ENCODE measurements at regions not wholly inside any gene's neighbourhood (a gene's known extent, or its start where the extent isn't known, plus 50 kb on each side); places are given as distances from the start of the nearest gene placed in this dataset.

GRCh38 chr10:29150010-29150409 is 138.9 kb upstream of the LYZL1 start:
- Histone ChIP-seq H3K27me3 (ENCODE audit: control insufficient read depth in 4 of 4, insufficient read depth in 4 of 4, low read length in 3 of 4) (no peaks in the 10 kb centered on the region), H3K9ac (ENCODE audit: low read depth in 1 of 2, low read length in 2 of 2) (no peak overlapping the region), H3K9me3 (ENCODE audit: control insufficient read depth in 4 of 4, low read length in 3 of 4) (no peaks in the 10 kb centered on the region), H3K4me3 (ENCODE audit: low read depth in 1 of 3, low read length in 3 of 3) (no peak overlapping the region), H3K4me1 (ENCODE audit: control insufficient read depth in 4 of 4, insufficient read depth in 4 of 4, low read length in 3 of 4) (peaks cover 0 to 10% (median 6%) of the 10 kb centered on the region in 4 donors), H3K27ac (ENCODE audit: low read depth in 1 of 2, low read length in 2 of 2) (no peak overlapping the region), H3K36me3 (ENCODE audit: control insufficient read depth in 4 of 4, insufficient read depth in 3 of 4, low read depth in 1 of 4, low read length in 3 of 4) (no peaks in the 10 kb centered on the region)
- TF ChIP-seq FOXA1 (IDR thresholded peaks at IDR 0.05) (no peak), NR2F2 (IDR thresholded peaks at IDR 0.05) (peak; percentile 68), YY1 (IDR thresholded peaks at IDR 0.05) (no peak), REST (IDR thresholded peaks at IDR 0.05) (no peak), RAD21 (IDR thresholded peaks at IDR 0.05) (peak in 1 of 2 donors; percentile 45), MAX (IDR thresholded peaks at IDR 0.05) (no peak), FOXA2 (IDR thresholded peaks at IDR 0.05) (no peak), SP1 (IDR thresholded peaks at IDR 0.05) (peak; percentile 56), CTCF (IDR thresholded peaks at IDR 0.05; ENCODE audit: low read depth, low read length, missing input control) (no peak), TAF1 (conservative IDR thresholded peaks at IDR 0.05) (no peak), EGR1 (IDR thresholded peaks at IDR 0.05; ENCODE audit: low read depth in 2 of 2) (no peak), ATF3 (IDR thresholded peaks at IDR 0.05) (no peak), JUND (IDR thresholded peaks at IDR 0.05) (no peak), RXRA (IDR thresholded peaks at IDR 0.05) (peak; percentile 86 to 92), GABPA (IDR thresholded peaks at IDR 0.05 in 1 of 2, conservative IDR thresholded peaks at IDR 0.05 in 1 of 2) (no peak), HNF4G (IDR thresholded peaks at IDR 0.05) (no peak), ZBTB33 (IDR thresholded peaks at IDR 0.05) (no peak), HNF4A (conservative IDR thresholded peaks at IDR 0.05) (peak; percentile 30 to 42)
- no peak for DNase-seq (ENCODE audit: low spot score)
- 26% methylated on average over 5 of the region's 5 CpGs for WGBS
